GM19238 (cell line): ENCODE measurements at regions not wholly inside any gene's neighbourhood (a gene's known extent, or its start where the extent isn't known, plus 50 kb on each side); places are given as distances from the start of the nearest gene placed in this dataset.
"Not testable (repeated sequence)": the region's sequence is repeated elsewhere in the genome, so short reads cannot be mapped to it uniquely, and the experiment has no call there.

Experiments used
- DNase-seq: peaks from one replicate; pipeline ENCODE4 v3.0.0; 2011; ENCODE audit warnings: low spot score; ENCODE audit not compliant: insufficient read length

GRCh38 chr5:42241636-42242035 lies 181.6 kb upstream of the GHR start:
- DNase-seq: no peak

- DNase-seq: no peak
Observed at GRCh38 chr5:42242210-42242609, 181.0 kb upstream of the GHR start.

DNA sequence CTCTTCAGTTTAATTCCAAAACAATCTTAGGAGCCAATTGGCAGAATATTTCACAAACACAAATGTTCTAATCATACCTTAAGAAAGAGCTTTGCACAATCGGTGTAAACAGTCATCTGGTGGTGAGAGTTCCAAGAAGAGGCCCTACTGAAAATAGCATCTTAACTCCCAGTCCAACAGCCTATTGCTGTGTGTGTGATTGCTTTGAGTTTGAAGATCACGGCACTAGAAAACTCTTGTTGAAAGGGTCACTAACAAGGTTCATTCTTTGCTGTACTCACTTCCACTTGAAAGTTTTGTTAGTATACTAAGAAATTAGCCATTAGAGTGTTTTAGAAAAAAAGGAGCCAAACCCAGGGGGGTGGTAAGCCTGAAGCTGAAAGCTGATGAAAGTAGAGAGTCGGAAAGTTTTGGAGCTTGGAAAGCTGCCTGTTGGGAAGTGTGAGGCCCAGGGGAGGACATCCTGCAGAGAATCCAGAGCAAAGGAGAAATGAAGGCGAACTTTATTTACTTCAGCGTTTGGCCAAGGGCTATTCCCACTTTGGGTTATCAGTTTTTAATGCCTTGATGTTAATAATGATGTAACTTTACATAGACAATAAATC lies 180.3 kb upstream of the GHR start:
- DNase-seq: no peak

- no peak for DNase-seq
Observed at GRCh38 chr5:42252306-42252705, 170.9 kb upstream of the GHR start.

GRCh38 chr5:42259914-42260313 lies 163.3 kb upstream of the GHR start:
- not testable (repeated sequence) for DNase-seq

DNA sequence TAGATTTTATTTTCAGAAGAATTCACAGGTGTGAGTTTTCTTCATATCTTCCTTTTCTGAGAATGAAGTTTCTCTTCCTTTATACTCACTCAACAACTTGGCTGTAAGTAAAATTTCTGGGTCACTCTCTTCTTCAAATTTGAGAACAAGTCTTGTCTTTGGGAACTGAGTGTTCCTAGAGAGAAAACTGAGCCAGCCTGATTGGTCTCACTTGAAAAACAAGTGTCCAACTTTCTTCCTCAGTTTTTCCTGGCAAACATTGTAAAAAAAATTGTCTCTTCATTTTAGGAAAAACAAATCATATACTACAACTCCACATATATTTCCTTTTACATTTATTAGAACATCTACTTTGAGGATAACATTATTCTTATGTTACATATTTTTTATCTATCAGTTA lies 156.1 kb upstream of the GHR start:
- DNase-seq: no peak

DNA sequence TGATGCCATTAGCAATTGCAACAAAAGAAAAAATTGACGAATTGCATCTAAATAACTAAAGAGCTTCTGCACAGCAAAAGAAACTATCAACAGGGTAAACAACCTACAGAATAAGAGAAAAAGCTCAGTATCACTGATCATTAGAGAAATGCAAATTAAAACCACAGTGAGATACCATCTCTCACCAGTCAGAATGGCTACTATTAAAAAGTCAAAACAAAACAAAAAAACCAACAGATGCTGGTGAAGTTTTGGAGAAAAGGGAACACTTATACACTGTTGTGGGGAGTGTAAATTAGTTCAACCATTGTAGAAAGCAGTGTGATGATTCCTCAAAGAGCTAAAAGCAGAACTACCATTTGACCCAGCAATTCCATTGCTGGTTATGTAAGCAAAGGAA lies 155.1 kb upstream of the GHR start:
- not testable (repeated sequence) for DNase-seq

- DNase-seq: no peak
Observed at GRCh38 chr5:42268630-42269029, 154.6 kb upstream of the GHR start.

DNA sequence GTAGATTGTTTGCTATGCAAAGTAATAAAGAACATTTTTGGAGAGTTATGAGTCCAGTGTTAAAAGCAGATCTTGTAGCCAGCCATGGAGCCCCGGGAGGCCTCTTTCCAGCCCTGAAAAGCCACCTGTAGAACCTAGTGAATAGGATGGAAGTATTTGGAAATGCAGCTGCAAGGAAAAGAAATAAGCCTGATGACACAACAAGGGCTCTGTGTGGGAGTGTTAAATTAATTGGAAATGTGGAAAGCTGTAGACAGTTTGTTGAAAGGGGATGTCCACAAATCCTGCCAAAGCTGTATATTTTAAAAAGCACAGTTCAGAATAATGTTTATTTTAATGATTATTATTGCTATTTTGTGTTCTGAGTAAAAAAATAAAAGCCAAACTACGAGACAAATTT lies 152.5 kb upstream of the GHR start:
- DNase-seq: no peak

- DNase-seq: no peak
Observed at GRCh38 chr5:42274913-42275312, 148.3 kb upstream of the GHR start.

DNA sequence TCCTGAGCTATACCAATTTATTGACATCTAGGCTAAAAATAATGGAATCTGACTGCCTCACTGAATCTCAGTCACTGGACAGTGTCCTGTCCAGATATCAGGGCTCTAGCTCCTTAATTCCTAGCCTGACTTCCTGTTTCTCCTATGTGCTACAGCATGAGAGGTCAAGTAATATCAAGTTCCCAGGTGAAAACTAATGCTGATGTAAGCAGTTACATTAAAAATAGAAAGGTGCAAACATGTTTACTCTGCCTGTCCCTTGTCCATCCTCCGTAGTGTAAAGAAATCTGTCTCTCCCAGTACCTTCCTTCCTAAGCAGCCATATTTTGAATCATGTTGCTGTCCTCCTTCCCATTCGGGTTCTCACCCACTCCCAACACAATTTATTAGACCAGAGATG lies 145.9 kb upstream of the GHR start:
- no peak for DNase-seq

- no peak for DNase-seq
Observed at GRCh38 chr5:42284584-42284983, 138.7 kb upstream of the GHR start.

DNA sequence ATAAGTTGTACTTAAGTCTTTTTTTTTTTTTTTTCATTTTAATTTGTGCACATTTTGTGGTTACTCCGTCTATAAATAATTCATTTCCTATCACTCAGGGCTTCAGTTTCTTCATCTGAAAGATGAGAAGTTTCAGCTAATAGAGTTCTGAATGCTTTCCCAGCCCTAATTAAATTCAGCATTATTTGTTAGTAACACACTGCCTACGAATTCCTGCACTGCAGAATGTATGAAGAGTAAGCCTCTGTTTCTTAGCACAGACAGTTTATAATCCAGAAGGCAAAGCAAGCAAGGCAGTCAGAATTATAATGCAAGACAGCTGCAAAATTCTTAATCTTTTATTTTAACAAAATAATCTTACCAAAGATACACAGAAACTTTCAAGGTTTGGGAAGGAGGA lies 138.0 kb upstream of the GHR start:
- no peak for DNase-seq

GRCh38 chr5:42300496-42300895 lies 122.7 kb upstream of the GHR start:
- no peak for DNase-seq

- no peak for DNase-seq
Observed at GRCh38 chr5:42301349-42301748, 121.9 kb upstream of the GHR start.

- no peak for DNase-seq
Observed at GRCh38 chr5:42302186-42302585, 121.1 kb upstream of the GHR start.

GRCh38 chr5:42306287-42306686 lies 117.0 kb upstream of the GHR start:
- DNase-seq: no peak

- DNase-seq: no peak
Observed at GRCh38 chr5:42309865-42310264, 113.4 kb upstream of the GHR start.

GRCh38 chr5:42315214-42315613 lies 108.0 kb upstream of the GHR start:
- DNase-seq: no peak

GRCh38 chr5:42317575-42317974 lies 105.7 kb upstream of the GHR start:
- no peak for DNase-seq

- not testable (repeated sequence) for DNase-seq
Observed at GRCh38 chr5:42319546-42319945, 103.7 kb upstream of the GHR start.

DNA sequence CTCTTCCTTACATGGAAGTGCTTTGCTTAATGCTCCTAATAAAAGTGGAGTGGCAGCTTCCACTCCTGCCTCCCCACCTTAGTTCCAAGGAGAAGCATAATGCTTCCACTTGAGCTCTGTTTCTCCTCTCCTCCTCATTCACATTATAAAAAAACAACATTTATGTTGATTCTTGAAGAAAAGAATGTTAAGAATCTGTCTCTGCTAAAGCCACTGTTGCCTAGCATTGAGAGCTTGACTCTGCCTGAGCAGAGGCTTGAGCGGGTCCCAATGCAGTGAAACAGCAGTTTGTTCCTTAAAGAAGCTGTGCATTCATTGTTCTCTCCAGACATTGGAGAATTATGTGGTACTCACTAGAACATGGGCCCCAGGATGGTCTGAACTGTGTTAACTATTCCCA lies 101.5 kb upstream of the GHR start:
- no peak for DNase-seq

DNA sequence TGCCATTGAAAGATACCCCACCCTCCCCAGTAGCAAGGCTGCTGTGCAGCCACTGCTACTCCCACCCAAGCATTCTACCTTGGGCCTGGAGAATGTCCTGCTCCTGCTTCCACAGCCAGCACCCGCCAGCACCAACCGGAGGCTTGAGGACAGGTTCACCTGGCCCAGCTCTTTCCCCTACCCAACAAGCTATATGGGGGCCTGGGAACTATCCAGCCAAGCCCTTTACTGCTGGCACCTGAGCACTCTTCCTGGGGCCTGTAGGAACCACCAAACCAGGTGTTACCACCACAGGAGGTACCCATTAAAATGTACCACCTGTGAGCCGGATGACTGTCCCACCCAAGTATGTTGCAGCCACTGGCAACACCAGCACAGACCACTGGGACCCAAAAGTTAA lies 86.1 kb upstream of the GHR start:
- no peak for DNase-seq

DNA sequence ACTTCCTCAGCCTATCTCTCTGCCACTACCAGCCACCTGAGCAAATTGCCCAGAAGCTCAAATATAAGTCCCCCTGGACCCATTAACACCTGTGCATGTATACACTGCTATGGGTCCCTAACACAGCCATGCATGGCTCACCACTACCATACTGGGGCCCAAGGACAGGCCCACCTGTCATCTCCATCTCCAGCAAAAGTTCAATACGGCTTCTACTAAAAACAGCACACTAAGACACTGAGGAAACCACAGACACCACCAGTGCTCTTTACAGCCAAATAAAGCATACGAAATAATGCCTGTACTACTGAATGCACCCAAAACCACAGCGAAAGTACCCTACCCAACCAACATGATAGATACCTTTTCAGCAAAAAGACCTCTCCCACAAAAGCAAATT lies 85.6 kb upstream of the GHR start:
- no peak for DNase-seq
